Cerebellar cortex (tissue), 1 donor: ENCODE measurements at regions not wholly inside any gene's neighbourhood (a gene's known extent, or its start where the extent isn't known, plus 50 kb on each side); places are given as distances from the start of the nearest gene placed in this dataset.

Source experiments
- DNase-seq: peaks from one replicate; pipeline ENCODE4 v3.0.0-alpha.2; 2015; ENCODE audit warnings: low spot score

DNA sequence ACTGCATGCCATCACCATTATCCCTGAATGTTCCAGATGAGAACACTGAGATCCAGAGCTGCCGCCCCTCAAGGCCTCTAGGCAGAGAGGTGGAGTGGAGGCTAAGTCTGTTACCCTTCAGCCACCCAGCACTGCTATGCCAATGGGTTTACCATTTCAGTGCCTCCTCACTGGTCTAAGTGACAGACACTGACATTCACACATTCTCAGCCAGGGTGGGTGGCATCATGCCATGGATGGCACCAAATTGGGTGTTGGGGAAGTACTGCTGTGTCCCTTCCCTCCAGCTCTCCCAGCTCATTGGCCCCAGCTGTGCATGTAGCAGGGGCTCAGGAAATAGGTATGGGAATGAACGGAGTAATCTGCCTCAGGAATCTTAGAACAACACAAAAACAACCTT is 96.8 kb upstream of the PLET1 start:
- no peak for DNase-seq

GRCh38 chr11:112361396-112361795 is 100.7 kb upstream of the PLET1 start:
- no peak for DNase-seq

- DNase-seq, result no peak
Measured at GRCh38 chr11:112363527-112363926, 102.9 kb upstream of the PLET1 start.

DNA sequence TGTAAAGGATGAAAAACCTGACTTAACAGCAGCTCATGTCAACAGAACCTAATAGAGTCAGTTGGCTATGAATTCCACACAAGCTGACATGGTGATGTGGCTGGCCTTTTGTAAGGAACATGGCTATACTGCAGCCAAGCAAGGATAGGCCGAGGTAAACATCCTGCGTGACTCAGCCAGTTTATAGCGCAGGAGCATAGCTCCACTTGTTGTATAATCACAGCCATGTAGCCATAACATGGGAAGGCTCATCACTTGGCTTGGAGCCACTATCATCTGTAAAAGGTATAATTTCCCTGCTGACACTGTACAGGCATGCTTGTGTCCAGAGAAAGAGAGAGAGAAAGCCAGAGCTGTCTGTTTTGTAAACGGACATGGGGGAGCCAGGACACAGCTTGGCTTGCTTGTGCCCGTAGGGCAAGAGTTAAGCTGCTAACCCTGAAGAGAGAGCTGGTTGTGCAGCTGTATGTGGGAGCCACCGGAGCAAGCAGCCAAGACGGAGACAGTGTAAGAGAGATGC is 104.4 kb upstream of the PLET1 start:
- DNase-seq, result no peak

GRCh38 chr11:112366012-112366411 is 105.4 kb upstream of the PLET1 start:
- DNase-seq, result no peak

GRCh38 chr11:112366777-112367176 is 106.1 kb upstream of the PLET1 start:
- no peak for DNase-seq

DNA sequence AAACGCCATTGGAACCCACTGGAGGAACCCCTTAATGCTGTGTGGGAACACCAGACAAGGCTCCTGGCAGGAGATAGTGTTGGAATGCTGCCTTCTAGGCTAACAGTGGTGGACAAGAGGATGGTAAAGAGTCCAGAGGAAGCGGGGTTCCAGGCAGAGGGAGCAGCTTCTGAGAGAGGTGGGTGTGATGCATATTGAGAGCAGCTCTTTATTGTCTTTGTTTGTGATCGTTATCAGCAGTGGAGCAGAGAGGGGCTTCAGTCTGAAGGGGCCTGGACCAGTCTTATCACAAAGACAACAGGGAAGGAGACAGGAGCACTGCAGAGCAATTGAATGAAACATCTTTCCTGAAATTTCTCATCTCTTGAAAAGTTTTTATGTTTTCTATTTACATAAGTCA is 106.8 kb upstream of the PLET1 start:
- no peak for DNase-seq

DNA sequence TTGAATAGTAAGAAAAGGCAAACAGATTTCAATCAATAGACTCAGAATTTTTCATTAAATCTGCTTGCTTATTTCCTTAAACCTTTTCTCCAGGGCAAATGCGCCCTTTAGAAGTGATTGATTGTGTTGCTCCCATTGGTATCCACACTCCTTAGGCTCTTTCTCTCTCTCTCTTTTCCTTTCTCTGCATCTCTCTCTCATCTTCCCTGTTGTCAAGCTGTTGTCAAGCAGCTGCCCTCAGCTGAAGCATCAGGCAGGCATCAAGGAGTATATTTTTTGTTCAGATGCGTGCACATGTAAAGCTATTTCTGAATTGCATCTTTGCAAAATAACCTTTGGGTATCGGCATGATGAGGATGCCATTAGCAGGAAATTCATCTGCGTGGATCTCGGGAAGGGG is 107.2 kb upstream of the PLET1 start:
- DNase-seq, result no peak

- DNase-seq, result no peak
Measured at GRCh38 chr11:112368381-112368780, 107.7 kb upstream of the PLET1 start.

DNA sequence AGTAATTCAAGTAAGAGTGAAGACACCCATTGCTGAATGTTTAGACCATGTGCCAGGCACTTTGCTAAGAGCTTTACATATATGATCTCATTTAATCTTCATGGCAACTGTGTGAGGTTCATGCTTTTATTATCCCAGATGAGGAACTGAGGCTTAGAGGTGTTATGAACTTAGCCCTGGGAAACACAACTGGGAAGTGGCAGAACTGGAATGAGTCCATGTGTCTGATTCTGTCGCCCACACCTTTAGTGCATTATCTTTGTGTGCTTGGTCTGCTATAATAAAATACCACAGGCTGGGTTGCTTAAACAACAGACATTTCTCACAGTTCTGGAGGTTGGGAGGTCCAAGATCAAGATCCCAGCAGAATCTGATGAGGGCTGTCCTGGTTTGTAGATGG is 108.7 kb upstream of the PLET1 start:
- no peak for DNase-seq

DNA sequence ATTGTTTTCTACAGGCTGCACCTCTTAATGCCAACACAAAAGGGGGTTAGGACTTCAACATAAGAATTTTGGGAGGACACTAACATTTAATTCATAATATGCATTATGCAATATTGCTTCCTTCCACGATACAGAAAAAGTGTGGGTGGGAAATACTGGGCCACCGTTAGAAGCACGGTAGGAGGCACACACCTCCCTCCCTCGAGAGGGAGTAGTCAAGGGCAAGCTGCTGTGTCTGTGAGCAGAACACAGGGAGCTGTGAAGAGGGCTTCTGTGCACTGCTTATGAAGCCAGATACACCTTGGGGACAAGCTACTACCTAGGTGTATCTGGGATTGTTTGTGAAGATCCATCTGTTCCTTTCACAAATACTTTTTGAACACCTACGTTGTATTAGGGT is 109.3 kb upstream of the PLET1 start:
- DNase-seq, result no peak

DNA sequence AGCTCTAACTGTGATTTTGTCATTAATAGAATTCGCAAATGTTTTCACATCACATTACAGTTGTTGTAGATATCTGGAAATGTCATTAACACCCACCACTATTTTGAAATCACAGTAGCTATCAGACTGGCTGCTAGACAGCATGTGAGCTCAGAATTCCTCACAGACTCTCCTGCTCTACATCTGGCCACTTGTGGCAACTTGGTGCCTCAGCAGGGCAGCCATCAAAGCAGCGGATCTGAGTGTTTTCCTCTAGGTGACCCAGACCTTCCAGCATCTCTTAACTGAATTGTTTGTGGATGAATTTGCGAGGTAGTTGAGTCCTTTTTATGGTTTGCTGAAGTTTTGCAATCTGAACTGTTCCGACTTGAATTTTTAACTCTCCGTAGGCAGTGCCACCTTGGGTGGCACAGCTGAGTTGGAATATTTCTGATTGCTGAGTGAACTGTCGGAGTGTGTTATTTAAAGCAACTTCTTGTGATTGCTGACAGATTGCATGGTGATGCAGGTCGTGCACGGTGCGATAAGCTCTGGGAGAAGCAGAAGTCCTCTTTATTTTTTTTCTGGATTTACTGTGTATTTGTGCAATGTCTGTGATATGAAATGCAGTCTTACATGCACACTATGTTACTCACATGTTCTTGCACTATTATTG is 114.0 kb upstream of the PLET1 start:
- no peak for DNase-seq

- no peak for DNase-seq
Measured at GRCh38 chr11:112377946-112378345, 117.3 kb upstream of the PLET1 start.

DNA sequence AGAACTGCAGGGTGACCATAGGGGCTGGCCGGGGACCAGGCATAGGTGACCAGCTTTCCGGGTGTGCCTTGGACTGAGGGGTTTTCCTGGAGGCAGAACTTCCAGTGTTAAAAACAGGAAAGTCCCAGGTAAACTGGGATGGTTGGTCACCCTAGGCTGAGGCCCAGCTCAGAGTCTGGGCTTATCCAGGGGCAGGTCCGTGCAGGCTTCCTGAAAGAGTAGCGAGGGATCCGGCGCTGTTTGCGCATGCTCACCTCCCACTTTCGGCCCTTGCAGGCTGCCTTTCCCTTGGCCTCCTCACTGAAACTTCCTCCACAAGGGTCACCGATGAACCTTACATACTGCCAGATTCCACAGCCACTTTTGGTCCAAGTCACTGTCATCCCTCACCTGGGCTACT is 119.8 kb upstream of the PLET1 start:
- no peak for DNase-seq

DNA sequence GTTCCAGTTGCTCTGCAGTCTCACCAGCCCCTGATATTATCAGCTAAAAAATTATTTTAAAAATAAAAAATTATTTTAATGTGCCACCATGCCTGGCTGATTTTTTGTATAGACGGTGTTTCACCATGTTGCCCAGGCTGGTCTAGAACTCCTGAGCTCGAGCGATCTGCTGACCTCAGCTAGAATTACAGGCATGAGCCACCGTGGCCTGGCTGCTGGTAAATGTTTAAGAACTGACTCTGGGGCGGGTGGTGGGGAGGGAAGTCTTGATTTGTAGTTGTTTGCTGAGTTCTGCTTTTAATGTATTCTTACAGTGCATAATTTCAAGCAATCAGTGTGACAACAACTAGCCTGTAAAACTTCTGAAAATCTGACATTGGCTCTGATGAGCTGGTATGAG is 120.9 kb upstream of the PLET1 start:
- DNase-seq, result no peak

- DNase-seq, result no peak
Measured at GRCh38 chr11:112382561-112382960, 121.9 kb upstream of the PLET1 start.

DNA sequence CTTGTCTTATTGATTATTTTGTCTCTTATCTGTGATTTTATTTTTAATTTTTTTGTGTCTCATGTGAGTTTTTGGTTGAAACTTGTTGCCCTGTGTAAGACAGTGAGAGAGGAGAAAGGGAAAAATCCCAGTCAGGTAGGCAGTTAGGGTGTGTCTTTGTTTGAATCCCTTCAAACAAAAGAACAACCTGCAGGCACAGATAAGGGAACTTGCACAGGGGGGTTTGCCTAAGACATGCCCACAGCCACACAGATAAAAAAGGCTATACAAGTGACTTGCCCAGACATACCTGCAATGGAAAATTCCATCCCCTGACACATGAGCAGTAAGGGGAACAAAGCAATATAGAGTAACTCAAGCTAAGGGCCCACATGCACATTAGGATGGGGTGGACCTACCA is 127.8 kb upstream of the PLET1 start:
- DNase-seq, result no peak

- DNase-seq, result no peak
Measured at GRCh38 chr11:112391086-112391485, 130.4 kb upstream of the PLET1 start.

- DNase-seq, result no peak
Measured at GRCh38 chr11:112392904-112393303, 132.2 kb upstream of the PLET1 start.

- no peak for DNase-seq
Measured at GRCh38 chr11:112394304-112394703, 133.6 kb upstream of the PLET1 start.

GRCh38 chr11:112396076-112396475 is 135.4 kb upstream of the PLET1 start:
- DNase-seq, result no peak

- no peak for DNase-seq
Measured at GRCh38 chr11:112398798-112399478, 138.3 kb upstream of the PLET1 start.

- DNase-seq, result no peak
Measured at GRCh38 chr11:112400476-112401014, 139.9 kb upstream of the PLET1 start.
